Gastroesophageal sphincter (tissue), 3 donors: ENCODE measurements at regions not wholly inside any gene's neighbourhood (a gene's known extent, or its start where the extent isn't known, plus 50 kb on each side); places are given as distances from the start of the nearest gene placed in this dataset.

Experiments used
- POLR2A ChIP-seq, 2 donors: fragments of 450-650 bp; IDR thresholded peaks; one replicate each; pipeline ENCODE4 v1.6.1; 2017; ENCODE audit warnings: antibody characterized with exemption in 2 of 2, mild to moderate bottlenecking in 2 of 2, moderate library complexity in 1 of 2
- POLR2AphosphoS5 ChIP-seq: sonication (generic); formaldehyde crosslinking; IDR thresholded peaks from one replicate; pipeline ENCODE4 v1.6.1; 2017; ENCODE audit warnings: antibody characterized with exemption
- TF ChIP-seq, protein P1 (sequence below), 4 experiments: fragments of 200-600 bp in 2 of 4; fragments of 450-650 bp in 2 of 4; sonication (generic) in 1 of 4; IDR thresholded peaks; one replicate each; pipeline ENCODE4 v1.5.1; 2017 to 2019; ENCODE audit warnings: antibody characterized with exemption in 4 of 4, mild to moderate bottlenecking in 2 of 4, moderate library complexity in 2 of 4

DNA sequence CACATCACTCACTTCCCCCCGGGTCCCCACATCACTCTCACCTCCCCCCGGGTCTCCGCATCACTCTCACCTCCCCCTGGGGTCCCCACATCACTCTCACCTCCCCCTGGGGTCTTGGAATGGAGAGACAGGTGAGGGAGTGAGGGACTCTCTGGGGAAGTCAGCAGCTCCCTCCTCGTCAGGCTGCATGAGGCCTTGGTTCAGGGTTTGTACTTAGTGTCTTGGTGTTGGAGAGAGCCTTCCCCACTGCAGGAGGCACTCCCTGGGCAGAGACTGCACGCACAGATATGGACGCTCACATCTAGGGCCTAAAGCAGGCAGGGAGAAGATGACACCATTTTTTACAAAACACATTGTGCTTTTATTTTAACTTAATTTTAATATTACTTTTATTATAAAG lies 56.5 kb upstream of the IRX4 start:
- TF ChIP-seq, protein P1, sequence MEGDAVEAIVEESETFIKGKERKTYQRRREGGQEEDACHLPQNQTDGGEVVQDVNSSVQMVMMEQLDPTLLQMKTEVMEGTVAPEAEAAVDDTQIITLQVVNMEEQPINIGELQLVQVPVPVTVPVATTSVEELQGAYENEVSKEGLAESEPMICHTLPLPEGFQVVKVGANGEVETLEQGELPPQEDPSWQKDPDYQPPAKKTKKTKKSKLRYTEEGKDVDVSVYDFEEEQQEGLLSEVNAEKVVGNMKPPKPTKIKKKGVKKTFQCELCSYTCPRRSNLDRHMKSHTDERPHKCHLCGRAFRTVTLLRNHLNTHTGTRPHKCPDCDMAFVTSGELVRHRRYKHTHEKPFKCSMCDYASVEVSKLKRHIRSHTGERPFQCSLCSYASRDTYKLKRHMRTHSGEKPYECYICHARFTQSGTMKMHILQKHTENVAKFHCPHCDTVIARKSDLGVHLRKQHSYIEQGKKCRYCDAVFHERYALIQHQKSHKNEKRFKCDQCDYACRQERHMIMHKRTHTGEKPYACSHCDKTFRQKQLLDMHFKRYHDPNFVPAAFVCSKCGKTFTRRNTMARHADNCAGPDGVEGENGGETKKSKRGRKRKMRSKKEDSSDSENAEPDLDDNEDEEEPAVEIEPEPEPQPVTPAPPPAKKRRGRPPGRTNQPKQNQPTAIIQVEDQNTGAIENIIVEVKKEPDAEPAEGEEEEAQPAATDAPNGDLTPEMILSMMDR (IDR thresholded peaks at IDR 0.05) = no peak
- TF ChIP-seq POLR2A (IDR thresholded peaks at IDR 0.05) = no peak
- no peak for TF ChIP-seq POLR2AphosphoS5
